ENCODE measurements at regions not wholly inside any gene's neighbourhood (a gene's known extent, or its start where the extent isn't known, plus 50 kb on each side); places are given as distances from the start of the nearest gene placed in this dataset.

DNA sequence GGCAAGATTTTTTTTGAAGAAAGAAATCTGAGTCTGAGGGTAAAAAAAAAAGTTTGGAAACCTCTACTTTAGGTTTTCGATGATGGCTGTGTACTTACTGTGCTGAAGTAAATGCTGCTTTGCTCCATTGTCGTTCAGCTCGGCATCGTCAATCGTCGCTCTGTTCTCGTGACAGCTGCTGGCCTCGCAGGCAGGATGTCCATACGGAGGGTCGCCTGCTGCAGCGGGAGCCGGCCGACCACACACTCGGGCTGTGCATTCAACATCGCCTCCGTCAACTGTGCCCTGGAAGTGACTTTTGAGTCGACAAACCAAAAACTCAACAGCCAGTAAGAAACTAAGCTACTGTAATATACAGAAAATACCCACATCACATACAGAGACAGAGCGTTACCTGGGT is 53.1 kb upstream of the SMOC2 start:
- no peak for DNase-seq (ENCODE audit: low read depth, low spot score)
- Histone ChIP-seq H3K36me3 (ENCODE audit: insufficient read depth, low read length) (no peaks in the 10 kb centered on the region), H3K9ac (ENCODE audit: insufficient read length) (no peak overlapping the region), H3K4me3 (no peak overlapping the region), H3K27ac (no peak overlapping the region), H3K9me3 (ENCODE audit: low read depth, low read length) (no peaks in the 10 kb centered on the region)
- no peak for TF ChIP-seq FOXP2 (optimal IDR thresholded peaks at IDR 0.05; ENCODE audit: control extremely low read depth, extremely low read length, insufficient read depth)
- TF ChIP-seq POLR2AphosphoS5 (IDR thresholded peaks at IDR 0.05; ENCODE audit: borderline replicate concordance, low read depth, low read length): no peak

- no peak overlapping the region for H3K4me3 ChIP-seq
- H3K36me3 ChIP-seq (ENCODE audit: insufficient read depth, low read length): no peaks in the 10 kb centered on the region
- no peak overlapping the region for H3K9ac ChIP-seq (ENCODE audit: insufficient read length)
- H3K27ac ChIP-seq: no peak overlapping the region
- no peaks in the 10 kb centered on the region for H3K9me3 ChIP-seq (ENCODE audit: low read depth, low read length)
- DNase-seq (ENCODE audit: low read depth, low spot score): no peak
- TF ChIP-seq POLR2AphosphoS5 (IDR thresholded peaks at IDR 0.05; ENCODE audit: borderline replicate concordance, low read depth, low read length) (no peak), FOXP2 (optimal IDR thresholded peaks at IDR 0.05; ENCODE audit: control extremely low read depth, extremely low read length, insufficient read depth) (no peak), EZH2 (IDR thresholded peaks at IDR 0.05) (no peak)
These were observed 52.0 kb upstream of the SMOC2 start for GRCh38 chr6:168388641-168389633.

DNA sequence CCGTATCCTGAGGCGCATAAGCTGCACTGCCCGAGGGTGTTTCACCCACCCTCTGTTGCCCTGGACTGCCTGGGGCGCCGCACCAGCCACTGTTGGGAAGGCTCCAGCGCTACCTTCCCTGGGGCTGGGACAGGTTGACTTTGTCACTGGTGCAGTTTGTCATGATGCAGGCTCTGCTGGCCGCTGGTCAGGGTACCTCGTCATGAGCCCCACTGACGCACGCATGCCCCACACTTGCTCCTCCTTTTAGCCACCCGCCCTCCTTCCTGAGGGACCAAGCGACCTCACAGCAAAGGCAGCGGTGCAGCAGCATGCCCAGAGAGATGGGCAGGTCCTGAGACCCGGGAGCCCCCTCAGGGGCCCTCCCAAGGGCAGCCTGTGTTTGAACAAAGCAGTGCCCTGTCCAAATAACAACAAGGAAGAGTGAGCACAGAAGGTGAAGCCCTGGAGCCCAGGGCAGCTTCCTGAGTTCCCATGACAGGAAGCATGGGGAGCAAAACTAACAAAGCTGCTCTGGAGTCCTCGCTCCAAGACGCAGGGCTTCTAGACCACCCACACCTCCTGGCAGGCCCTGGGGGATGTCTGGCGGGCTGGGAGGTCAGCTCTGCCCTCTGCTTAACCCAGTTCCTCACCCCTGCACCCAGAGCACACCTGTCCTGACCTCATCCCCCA is 50.1 kb upstream of the SMOC2 start:
- TF ChIP-seq FOXP2 (optimal IDR thresholded peaks at IDR 0.05; ENCODE audit: control extremely low read depth, extremely low read length, insufficient read depth) (no peak), EZH2 (IDR thresholded peaks at IDR 0.05) (no peak), POLR2AphosphoS5 (IDR thresholded peaks at IDR 0.05; ENCODE audit: borderline replicate concordance, low read depth, low read length) (no peak)
- Histone ChIP-seq H3K9ac (ENCODE audit: insufficient read length) (no peak overlapping the region), H3K27ac (no peak overlapping the region), H3K4me3 (no peak overlapping the region), H3K36me3 (ENCODE audit: insufficient read depth, low read length) (no peaks in the 10 kb centered on the region), H3K9me3 (ENCODE audit: low read depth, low read length) (no peaks in the 10 kb centered on the region)
- no peak for DNase-seq (ENCODE audit: low read depth, low spot score)

Measured in SK-N-MC (cell line).